ENCODE measurements at regions not wholly inside any gene's neighbourhood (a gene's known extent, or its start where the extent isn't known, plus 50 kb on each side); places are given as distances from the start of the nearest gene placed in this dataset.

GRCh38 chr6:15153191-15153590 is 92.7 kb upstream of the JARID2 start:
- TF ChIP-seq CTCF (IDR thresholded peaks at IDR 0.05) (no peak), POLR2AphosphoS5 (IDR thresholded peaks at IDR 0.05; ENCODE audit: low read depth, low read length) (no peak), CHD2 (IDR thresholded peaks at IDR 0.05; ENCODE audit: low read length, partially characterized antibody) (no peak), EP300 (IDR thresholded peaks at IDR 0.05; ENCODE audit: borderline replicate concordance in 1 of 2, low read depth in 1 of 2, low read length in 1 of 2) (no peak), NFIC (IDR thresholded peaks at IDR 0.05; ENCODE audit: borderline replicate concordance) (no peak), MAX (IDR thresholded peaks at IDR 0.05; ENCODE audit: low read depth) (no peak), USF1 (IDR thresholded peaks at IDR 0.05; ENCODE audit: borderline replicate concordance, low read depth) (no peak), RFX5 (IDR thresholded peaks at IDR 0.05; ENCODE audit: low read length) (no peak), USF2 (IDR thresholded peaks at IDR 0.05; ENCODE audit: borderline replicate concordance, low read depth, low read length) (no peak), NRF1 (IDR thresholded peaks at IDR 0.05; ENCODE audit: low read depth, low read length) (no peak)

Measured in SK-N-SH (cell line).